IPS-18c (cell line): ENCODE measurements at regions not wholly inside any gene's neighbourhood (a gene's known extent, or its start where the extent isn't known, plus 50 kb on each side); places are given as distances from the start of the nearest gene placed in this dataset.

Experiments used
- H3K4me3 ChIP-seq: 2 replicates; pipeline ENCODE4 v1.7.0; 2013; ENCODE audit warnings: low read depth, mild to moderate bottlenecking, low read length, moderate library complexity; ENCODE audit not compliant: insufficient read depth
- H3K9me3 ChIP-seq: one replicate; pipeline ENCODE4 v1.6.1; 2013; ENCODE audit warnings: mild to moderate bottlenecking, low read length, moderate library complexity; ENCODE audit not compliant: control insufficient read depth, insufficient read depth

DNA sequence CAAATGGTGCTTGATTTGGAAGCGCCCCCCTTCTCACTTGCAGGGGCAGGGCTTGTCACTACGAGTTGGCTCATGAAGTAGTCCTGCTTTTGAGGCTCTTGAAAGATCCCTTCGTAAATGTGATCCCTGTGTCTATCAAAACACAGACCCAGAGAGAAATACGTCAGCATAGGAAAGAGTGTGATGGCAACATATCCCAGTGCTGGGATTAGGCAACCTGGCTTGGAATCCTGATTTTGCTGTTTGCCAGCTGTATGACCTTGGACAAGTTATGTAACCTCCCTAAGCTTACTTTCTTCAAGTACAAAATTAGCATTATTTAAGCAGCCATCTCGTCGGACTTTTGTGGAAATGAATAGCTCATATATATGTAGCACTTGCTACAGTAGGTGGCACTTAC, 228.4 kb downstream of the ATG4C start:
- H3K9me3 ChIP-seq = no peaks in the 10 kb centered on the region
- H3K4me3 ChIP-seq = no peak overlapping the region

- Histone ChIP-seq H3K9me3 (no peaks in the 10 kb centered on the region), H3K4me3 (no peak overlapping the region)
These were observed 230.3 kb downstream of the ATG4C start for GRCh38 chr1:63014267-63014666.

- Histone ChIP-seq H3K4me3 (no peak overlapping the region), H3K9me3 (no peaks in the 10 kb centered on the region)
These were observed 238.4 kb downstream of the ATG4C start for GRCh38 chr1:63022319-63022718.

DNA sequence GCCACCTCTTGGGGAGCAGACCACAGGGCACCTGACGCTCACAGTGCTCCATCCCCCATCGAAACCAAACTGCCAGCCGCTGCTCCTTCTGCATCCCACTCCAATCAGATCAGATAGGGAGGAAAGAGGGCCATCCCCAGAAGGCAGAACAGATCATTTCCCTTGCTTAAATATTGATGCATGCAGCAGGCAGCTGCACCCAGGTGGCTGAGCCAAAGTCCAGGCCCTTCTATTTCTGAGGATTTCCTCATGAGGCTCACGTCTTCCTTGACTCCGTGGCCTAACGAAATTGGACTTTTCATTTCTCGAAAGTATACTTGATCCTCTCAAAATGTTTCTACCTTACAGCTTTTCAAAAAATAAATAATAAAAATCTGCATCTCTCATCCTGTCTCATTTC, 239.2 kb downstream of the ATG4C start:
- no peak overlapping the region for H3K4me3 ChIP-seq
- H3K9me3 ChIP-seq = no peaks in the 10 kb centered on the region

GRCh38 chr1:63023637-63024036, 239.7 kb downstream of the ATG4C start:
- no peak overlapping the region for H3K4me3 ChIP-seq
- no peaks in the 10 kb centered on the region for H3K9me3 ChIP-seq

GRCh38 chr1:63024132-63024531, 240.2 kb downstream of the ATG4C start:
- H3K9me3 ChIP-seq = no peaks in the 10 kb centered on the region
- no peak overlapping the region for H3K4me3 ChIP-seq

- Histone ChIP-seq H3K9me3 (peaks cover 3% of the 10 kb centered on the region), H3K4me3 (no peak overlapping the region)
These were observed 243.2 kb downstream of the ATG4C start for GRCh38 chr1:63027176-63027575.

GRCh38 chr1:63032171-63032570, 248.2 kb downstream of the ATG4C start:
- Histone ChIP-seq H3K9me3 (peaks cover 3% of the 10 kb centered on the region), H3K4me3 (no peak overlapping the region)

DNA sequence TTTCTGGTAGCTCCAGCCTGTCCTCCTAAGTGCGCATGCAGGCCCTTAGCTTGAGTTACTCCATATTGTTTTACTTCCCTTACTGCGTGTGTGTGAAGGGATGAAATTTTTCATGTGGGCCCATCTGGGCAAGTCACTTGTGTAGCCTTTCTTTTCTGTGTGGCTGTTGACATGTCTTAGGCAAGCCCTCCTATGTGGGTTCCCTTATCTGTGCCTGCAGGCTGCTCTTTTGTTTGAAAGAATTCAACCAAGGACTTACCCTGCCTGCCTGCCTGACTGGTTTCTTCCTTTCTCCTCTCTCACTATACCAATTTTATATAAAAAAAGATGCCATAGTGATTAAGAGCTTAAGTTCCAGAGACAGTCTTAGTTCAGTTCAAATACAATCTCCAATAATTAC, 249.3 kb downstream of the ATG4C start:
- Histone ChIP-seq H3K4me3 (no peak overlapping the region), H3K9me3 (peaks cover 3% of the 10 kb centered on the region)

GRCh38 chr1:63034256-63034655, 250.3 kb downstream of the ATG4C start:
- Histone ChIP-seq H3K9me3 (peaks cover 3% of the 10 kb centered on the region), H3K4me3 (no peak overlapping the region)

DNA sequence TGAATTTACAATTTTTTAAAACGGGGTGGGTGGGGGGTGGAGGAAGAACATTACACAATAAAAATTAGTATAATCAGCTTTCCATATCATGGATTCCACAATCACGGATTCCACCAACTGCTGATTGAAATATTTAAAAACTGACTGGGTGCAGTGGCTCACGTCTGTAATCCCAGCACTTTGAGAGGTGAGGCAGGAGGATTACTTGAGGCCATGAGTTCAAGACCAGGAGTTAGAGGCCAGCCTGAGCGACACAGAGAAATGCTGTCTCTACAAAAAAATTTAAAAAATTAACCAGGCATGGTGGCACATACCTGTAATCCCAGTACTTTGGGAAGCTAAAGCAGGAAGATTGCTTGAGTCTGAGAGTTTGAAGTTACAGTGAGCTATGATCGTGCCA, 254.7 kb downstream of the ATG4C start:
- Histone ChIP-seq H3K9me3 (no peaks in the 10 kb centered on the region), H3K4me3 (no peak overlapping the region)

- no peaks in the 10 kb centered on the region for H3K9me3 ChIP-seq
- no peak overlapping the region for H3K4me3 ChIP-seq
These were observed 257.7 kb downstream of the ATG4C start for GRCh38 chr1:63041660-63042059.

DNA sequence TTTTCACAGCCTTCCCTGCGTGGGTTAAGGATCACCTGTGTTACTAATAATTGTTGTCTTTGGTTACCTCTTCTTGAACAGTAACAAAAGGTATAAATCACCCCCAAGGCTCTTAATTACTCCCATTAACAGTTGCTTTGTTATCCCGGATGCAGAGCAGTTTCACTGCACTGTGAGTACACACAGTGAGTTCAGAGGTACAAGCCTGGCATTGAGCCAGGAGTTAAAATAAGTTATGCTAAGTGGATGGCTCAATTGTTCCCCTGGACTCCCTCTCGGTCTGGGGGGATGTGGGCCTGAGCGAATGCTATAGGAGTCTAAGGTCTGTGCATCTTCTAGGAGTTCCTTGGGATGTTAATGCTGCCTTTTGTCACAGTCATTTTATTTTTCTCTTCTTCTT, 258.3 kb downstream of the ATG4C start:
- H3K4me3 ChIP-seq = no peak overlapping the region

DNA sequence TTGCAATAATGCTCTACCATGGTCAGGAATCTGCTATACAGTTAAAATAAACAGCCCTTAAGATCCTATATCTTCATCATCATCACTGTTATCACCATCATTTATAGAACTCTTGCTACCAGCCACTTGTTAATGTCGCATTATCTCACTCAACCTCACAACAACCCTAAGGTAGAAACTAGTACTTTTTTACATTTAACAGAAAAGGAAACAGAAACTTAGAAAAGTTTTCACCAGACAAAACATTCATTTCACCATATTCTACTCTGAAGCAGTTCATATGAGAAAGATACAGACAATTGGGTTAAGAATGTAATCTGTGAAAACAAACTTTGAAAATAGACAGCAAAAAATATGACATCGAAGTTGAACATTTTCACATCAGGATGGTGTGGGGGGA, 262.6 kb downstream of the ATG4C start:
- no peaks in the 10 kb centered on the region for H3K9me3 ChIP-seq
- no peak overlapping the region for H3K4me3 ChIP-seq

More for the DNA sequence above, 258.3 kb downstream of the ATG4C start:
- no peaks in the 10 kb centered on the region for H3K9me3 ChIP-seq

- no peak overlapping the region for H3K4me3 ChIP-seq
These were observed 265.2 kb downstream of the ATG4C start for GRCh38 chr1:63049135-63049534.

GRCh38 chr1:63051356-63051755, 267.4 kb downstream of the ATG4C start:
- Histone ChIP-seq H3K4me3 (no peak overlapping the region), H3K9me3 (no peaks in the 10 kb centered on the region)

More at GRCh38 chr1:63049135-63049534, 265.2 kb downstream of the ATG4C start:
- no peaks in the 10 kb centered on the region for H3K9me3 ChIP-seq

GRCh38 chr1:63051886-63052285, 268.0 kb downstream of the ATG4C start:
- Histone ChIP-seq H3K4me3 (no peak overlapping the region), H3K9me3 (no peaks in the 10 kb centered on the region)

GRCh38 chr1:63054184-63054583, 268.2 kb upstream of the FOXD3 start:
- H3K4me3 ChIP-seq = no peak overlapping the region
- H3K9me3 ChIP-seq = no peaks in the 10 kb centered on the region

DNA sequence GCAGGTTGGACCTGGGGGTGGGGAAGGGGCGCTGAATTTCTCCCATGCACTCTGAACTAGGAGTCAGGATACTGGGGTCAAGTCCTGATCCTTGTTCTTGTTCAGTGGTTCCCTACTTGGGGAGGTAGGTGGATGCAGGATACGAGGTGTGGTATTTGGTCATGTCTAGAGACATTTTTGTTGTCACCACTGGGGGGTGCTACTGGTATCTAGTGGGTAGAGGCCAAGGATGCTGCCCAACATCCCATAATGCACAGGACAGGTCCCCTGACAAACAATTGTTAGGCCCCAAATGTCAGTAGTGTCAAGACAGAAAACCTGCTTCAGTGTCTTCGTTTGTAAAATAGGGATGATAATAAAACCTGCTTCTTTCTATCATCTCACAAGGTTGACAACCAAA, 259.0 kb upstream of the FOXD3 start:
- H3K4me3 ChIP-seq = no peak overlapping the region
- peaks cover 2% of the 10 kb centered on the region for H3K9me3 ChIP-seq

DNA sequence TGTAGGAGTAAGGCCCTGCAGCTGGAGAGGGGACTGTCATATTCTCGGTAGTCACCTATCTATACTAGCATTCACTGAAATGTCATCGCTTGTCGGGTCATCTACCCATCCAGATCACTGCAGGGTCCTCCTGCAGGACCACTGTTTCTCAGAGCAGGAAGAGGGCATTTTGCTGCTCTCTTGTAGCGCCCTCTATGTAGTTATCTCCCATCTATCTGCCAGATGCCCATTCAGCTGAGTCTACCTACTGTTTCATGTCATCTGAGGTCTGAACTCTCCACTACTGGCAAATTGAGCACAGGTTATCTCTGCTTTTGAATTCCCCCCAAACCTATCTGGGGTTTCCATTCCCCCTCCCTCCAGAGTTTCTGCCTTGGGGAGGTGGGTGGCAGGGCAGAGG, 258.2 kb upstream of the FOXD3 start:
- peaks cover 2% of the 10 kb centered on the region for H3K9me3 ChIP-seq

More for the DNA sequence above, 258.2 kb upstream of the FOXD3 start:
- no peak overlapping the region for H3K4me3 ChIP-seq
